ENCODE measurements at regions not wholly inside any gene's neighbourhood (a gene's known extent, or its start where the extent isn't known, plus 50 kb on each side); places are given as distances from the start of the nearest gene placed in this dataset.
"Not testable (repeated sequence)": the region's sequence is repeated elsewhere in the genome, so short reads cannot be mapped to it uniquely, and the experiment has no call there.

- not testable (repeated sequence) for TF ChIP-seq CTCF (IDR thresholded peaks at IDR 0.05; ENCODE audit: low read length); EZH2 (optimal IDR thresholded peaks at IDR 0.05; ENCODE audit: low read depth, low read length); EZH2phosphoT487 (IDR thresholded peaks at IDR 0.05; ENCODE audit: low read length)
Observed at GRCh38 chr22:23393199-23393598, 186.9 kb downstream of the IGLL1 start.
